ENCODE measurements at regions not wholly inside any gene's neighbourhood (a gene's known extent, or its start where the extent isn't known, plus 50 kb on each side); places are given as distances from the start of the nearest gene placed in this dataset.

DNA sequence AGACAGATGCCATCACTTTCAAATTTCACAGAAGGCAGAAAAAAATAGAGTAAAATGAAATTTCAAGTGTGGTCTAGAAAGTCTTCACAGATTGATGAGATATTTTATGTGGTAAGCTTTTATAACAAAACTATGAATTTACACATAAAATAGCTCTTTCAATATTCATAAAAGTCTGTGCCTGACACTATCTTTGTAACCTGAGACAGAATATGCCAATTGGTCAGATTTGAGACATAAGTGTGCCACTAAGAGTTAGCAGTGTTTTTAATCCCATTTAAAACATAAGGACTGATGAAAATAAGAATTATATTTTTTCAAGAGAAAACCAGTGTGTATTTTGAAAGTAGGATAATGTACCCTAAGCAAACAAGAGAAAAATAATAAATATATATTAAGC lies 769.5 kb upstream of the LUZP2 start:
- no peak for ATAC-seq (ENCODE audit: poor library complexity)
- CTCF ChIA-PET: no interaction called here
- H3K36me3 Mint-ChIP-seq (ENCODE audit: low read depth): no peaks in the 10 kb centered on the region

DNA sequence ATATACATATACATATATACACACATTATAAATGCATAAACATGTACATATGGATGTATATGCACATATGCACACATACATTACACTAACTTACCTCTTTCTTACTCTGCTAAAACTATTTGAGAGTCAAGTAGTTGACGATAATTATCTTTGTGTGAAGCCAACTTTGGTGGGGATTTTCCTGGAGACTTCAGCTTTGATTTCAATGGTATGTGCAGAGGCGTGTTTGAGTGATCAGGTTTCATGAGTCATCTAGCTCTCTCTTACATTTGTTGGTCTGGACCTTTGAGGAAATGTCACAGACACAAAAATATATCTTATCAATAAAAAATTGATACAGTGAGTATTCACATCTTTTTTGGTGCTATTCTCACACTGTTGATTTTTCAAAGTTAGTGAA lies 769.1 kb upstream of the LUZP2 start:
- CTCF ChIA-PET: no interaction called here
- TF ChIP-seq, protein P1, sequence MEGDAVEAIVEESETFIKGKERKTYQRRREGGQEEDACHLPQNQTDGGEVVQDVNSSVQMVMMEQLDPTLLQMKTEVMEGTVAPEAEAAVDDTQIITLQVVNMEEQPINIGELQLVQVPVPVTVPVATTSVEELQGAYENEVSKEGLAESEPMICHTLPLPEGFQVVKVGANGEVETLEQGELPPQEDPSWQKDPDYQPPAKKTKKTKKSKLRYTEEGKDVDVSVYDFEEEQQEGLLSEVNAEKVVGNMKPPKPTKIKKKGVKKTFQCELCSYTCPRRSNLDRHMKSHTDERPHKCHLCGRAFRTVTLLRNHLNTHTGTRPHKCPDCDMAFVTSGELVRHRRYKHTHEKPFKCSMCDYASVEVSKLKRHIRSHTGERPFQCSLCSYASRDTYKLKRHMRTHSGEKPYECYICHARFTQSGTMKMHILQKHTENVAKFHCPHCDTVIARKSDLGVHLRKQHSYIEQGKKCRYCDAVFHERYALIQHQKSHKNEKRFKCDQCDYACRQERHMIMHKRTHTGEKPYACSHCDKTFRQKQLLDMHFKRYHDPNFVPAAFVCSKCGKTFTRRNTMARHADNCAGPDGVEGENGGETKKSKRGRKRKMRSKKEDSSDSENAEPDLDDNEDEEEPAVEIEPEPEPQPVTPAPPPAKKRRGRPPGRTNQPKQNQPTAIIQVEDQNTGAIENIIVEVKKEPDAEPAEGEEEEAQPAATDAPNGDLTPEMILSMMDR (IDR thresholded peaks at IDR 0.05): no peak
- ATAC-seq (ENCODE audit: poor library complexity) (no peak), DNase-seq (no peak)
- H3K9me3 Mint-ChIP-seq: peaks cover 8% of the 10 kb centered on the region
- no peaks in the 10 kb centered on the region for H3K4me1 Mint-ChIP-seq (ENCODE audit: low read depth)
- H3K4me1 ChIP-seq (ENCODE audit: insufficient read depth, low read length): no peaks in the 10 kb centered on the region
- no peaks in the 10 kb centered on the region for H3K27me3 Mint-ChIP-seq
- intact Hi-C loops (cut with DNase I, micrococcal nuclease): no loop called here
- POLR2A ChIA-PET: no interaction called here
- H3K27ac ChIP-seq (ENCODE audit: low read depth in 1 of 2, low read length in 2 of 2): no peak overlapping the region
- no peaks in the 10 kb centered on the region for H3K36me3 ChIP-seq (ENCODE audit: insufficient read depth, low read length)
- H3K4me3 Mint-ChIP-seq: no peak overlapping the region
- H3K9me3 ChIP-seq (ENCODE audit: control insufficient read depth in 1 of 2, insufficient read depth in 1 of 2, low read length in 2 of 2): peaks cover 0 to 21% of the 10 kb centered on the region in 2 experiments
- no peak overlapping the region for H3K27ac Mint-ChIP-seq
- H3K36me3 Mint-ChIP-seq (ENCODE audit: low read depth): no peaks in the 10 kb centered on the region
- H3K4me3 ChIP-seq (ENCODE audit: low read length): no peak overlapping the region
- no peaks in the 10 kb centered on the region for H3K27me3 ChIP-seq (ENCODE audit: control insufficient read depth in 1 of 2, insufficient read depth in 2 of 2, low read length in 2 of 2)

More for the DNA sequence above, 769.5 kb upstream of the LUZP2 start:
- POLR2A ChIA-PET: no interaction called here
- H3K9me3 Mint-ChIP-seq: peaks cover 10% of the 10 kb centered on the region
- Histone ChIP-seq H3K9me3 (ENCODE audit: control insufficient read depth in 1 of 2, insufficient read depth in 1 of 2, low read length in 2 of 2) (peaks cover 0 to 19% of the 10 kb centered on the region in 2 experiments), H3K4me1 (ENCODE audit: insufficient read depth, low read length) (no peaks in the 10 kb centered on the region), H3K36me3 (ENCODE audit: insufficient read depth, low read length) (no peaks in the 10 kb centered on the region), H3K4me3 (ENCODE audit: low read length) (no peak overlapping the region), H3K27me3 (ENCODE audit: control insufficient read depth in 1 of 2, insufficient read depth in 2 of 2, low read length in 2 of 2) (no peaks in the 10 kb centered on the region), H3K27ac (ENCODE audit: low read depth in 1 of 2, low read length in 2 of 2) (no peak overlapping the region)
- H3K4me3 Mint-ChIP-seq: no peak overlapping the region
- no peaks in the 10 kb centered on the region for H3K4me1 Mint-ChIP-seq (ENCODE audit: low read depth)
- H3K27me3 Mint-ChIP-seq: no peaks in the 10 kb centered on the region
- TF ChIP-seq, protein P1 (IDR thresholded peaks at IDR 0.05): no peak
- no peak overlapping the region for H3K27ac Mint-ChIP-seq
- DNase-seq: no peak
- intact Hi-C loops (cut with DNase I, micrococcal nuclease): no loop called here

DNA sequence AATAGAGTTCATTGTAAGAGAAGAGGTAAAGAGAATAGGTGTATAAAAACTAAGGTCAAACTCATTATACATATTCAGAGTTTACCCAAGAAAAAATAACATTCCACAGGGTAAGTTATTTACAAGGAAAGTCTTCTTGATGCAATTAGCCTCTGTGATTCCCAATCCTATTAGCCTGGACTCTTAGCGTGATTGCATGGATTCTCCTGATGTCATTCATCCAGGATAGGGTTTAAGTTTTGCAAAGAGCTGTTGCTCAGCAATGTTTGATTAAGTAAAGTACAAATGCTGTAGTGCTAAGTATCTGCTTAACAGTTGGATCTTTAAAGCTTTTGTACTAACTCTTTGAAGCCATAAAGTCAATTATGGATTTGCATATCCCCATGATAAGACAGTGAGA lies 767.8 kb upstream of the LUZP2 start:
- no peak overlapping the region for H3K27ac Mint-ChIP-seq
- peaks cover 9% of the 10 kb centered on the region for H3K9me3 Mint-ChIP-seq
- no peaks in the 10 kb centered on the region for H3K27me3 ChIP-seq (ENCODE audit: control insufficient read depth in 1 of 2, insufficient read depth in 2 of 2, low read length in 2 of 2)
- H3K36me3 Mint-ChIP-seq (ENCODE audit: low read depth): no peaks in the 10 kb centered on the region
- ChIA-PET CTCF (no interaction called here), POLR2A (no interaction called here)
- H3K4me1 Mint-ChIP-seq (ENCODE audit: low read depth): no peaks in the 10 kb centered on the region
- no peak overlapping the region for H3K4me3 Mint-ChIP-seq
- H3K27ac ChIP-seq (ENCODE audit: low read depth in 1 of 2, low read length in 2 of 2): no peak overlapping the region
- intact Hi-C loops (cut with DNase I, micrococcal nuclease): no loop called here
- TF ChIP-seq, protein P1 (IDR thresholded peaks at IDR 0.05): no peak
- DNase-seq (no peak), ATAC-seq (ENCODE audit: poor library complexity) (no peak)
- no peaks in the 10 kb centered on the region for H3K27me3 Mint-ChIP-seq
- H3K36me3 ChIP-seq (ENCODE audit: insufficient read depth, low read length): no peaks in the 10 kb centered on the region
- no peak overlapping the region for H3K4me3 ChIP-seq (ENCODE audit: low read length)
- H3K4me1 ChIP-seq (ENCODE audit: insufficient read depth, low read length): no peaks in the 10 kb centered on the region
- H3K9me3 ChIP-seq (ENCODE audit: control insufficient read depth in 1 of 2, insufficient read depth in 1 of 2, low read length in 2 of 2): peaks cover 0 to 21% of the 10 kb centered on the region in 2 experiments
